ENCODE measurements at regions not wholly inside any gene's neighbourhood (a gene's known extent, or its start where the extent isn't known, plus 50 kb on each side); places are given as distances from the start of the nearest gene placed in this dataset.

- Mint-ChIP-seq H3K27ac (ENCODE audit: unreplicated experiment) (no peak overlapping the region), H3K4me1 (ENCODE audit: low read depth, unreplicated experiment) (no peaks in the 10 kb centered on the region), H3K4me3 (ENCODE audit: unreplicated experiment) (no peak overlapping the region), H3K36me3 (ENCODE audit: unreplicated experiment) (no peaks in the 10 kb centered on the region), H3K27me3 (ENCODE audit: unreplicated experiment) (no peaks in the 10 kb centered on the region), H3K9me3 (ENCODE audit: unreplicated experiment) (no peaks in the 10 kb centered on the region)
- TF ChIP-seq, protein P1, sequence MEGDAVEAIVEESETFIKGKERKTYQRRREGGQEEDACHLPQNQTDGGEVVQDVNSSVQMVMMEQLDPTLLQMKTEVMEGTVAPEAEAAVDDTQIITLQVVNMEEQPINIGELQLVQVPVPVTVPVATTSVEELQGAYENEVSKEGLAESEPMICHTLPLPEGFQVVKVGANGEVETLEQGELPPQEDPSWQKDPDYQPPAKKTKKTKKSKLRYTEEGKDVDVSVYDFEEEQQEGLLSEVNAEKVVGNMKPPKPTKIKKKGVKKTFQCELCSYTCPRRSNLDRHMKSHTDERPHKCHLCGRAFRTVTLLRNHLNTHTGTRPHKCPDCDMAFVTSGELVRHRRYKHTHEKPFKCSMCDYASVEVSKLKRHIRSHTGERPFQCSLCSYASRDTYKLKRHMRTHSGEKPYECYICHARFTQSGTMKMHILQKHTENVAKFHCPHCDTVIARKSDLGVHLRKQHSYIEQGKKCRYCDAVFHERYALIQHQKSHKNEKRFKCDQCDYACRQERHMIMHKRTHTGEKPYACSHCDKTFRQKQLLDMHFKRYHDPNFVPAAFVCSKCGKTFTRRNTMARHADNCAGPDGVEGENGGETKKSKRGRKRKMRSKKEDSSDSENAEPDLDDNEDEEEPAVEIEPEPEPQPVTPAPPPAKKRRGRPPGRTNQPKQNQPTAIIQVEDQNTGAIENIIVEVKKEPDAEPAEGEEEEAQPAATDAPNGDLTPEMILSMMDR (IDR thresholded peaks at IDR 0.05; ENCODE audit: partially characterized antibody, unreplicated experiment): no peak
- DNase-seq: no peak
These were observed 64.8 kb downstream of the UTRN start for GRCh38 chr6:144349690-144350527.

- Mint-ChIP-seq H3K4me3 (ENCODE audit: unreplicated experiment) (no peak overlapping the region), H3K27ac (ENCODE audit: unreplicated experiment) (no peak overlapping the region), H3K36me3 (ENCODE audit: unreplicated experiment) (no peaks in the 10 kb centered on the region), H3K9me3 (ENCODE audit: unreplicated experiment) (no peaks in the 10 kb centered on the region), H3K4me1 (ENCODE audit: low read depth, unreplicated experiment) (no peaks in the 10 kb centered on the region), H3K27me3 (ENCODE audit: unreplicated experiment) (no peaks in the 10 kb centered on the region)
- DNase-seq: no peak
- TF ChIP-seq, protein P1 (IDR thresholded peaks at IDR 0.05; ENCODE audit: partially characterized antibody, unreplicated experiment): no peak
These were observed 65.4 kb downstream of the UTRN start for GRCh38 chr6:144350528-144350880.

GRCh38 chr6:144351379-144352127 lies 66.4 kb downstream of the UTRN start:
- H3K27ac Mint-ChIP-seq (ENCODE audit: unreplicated experiment): no peak overlapping the region

DNA sequence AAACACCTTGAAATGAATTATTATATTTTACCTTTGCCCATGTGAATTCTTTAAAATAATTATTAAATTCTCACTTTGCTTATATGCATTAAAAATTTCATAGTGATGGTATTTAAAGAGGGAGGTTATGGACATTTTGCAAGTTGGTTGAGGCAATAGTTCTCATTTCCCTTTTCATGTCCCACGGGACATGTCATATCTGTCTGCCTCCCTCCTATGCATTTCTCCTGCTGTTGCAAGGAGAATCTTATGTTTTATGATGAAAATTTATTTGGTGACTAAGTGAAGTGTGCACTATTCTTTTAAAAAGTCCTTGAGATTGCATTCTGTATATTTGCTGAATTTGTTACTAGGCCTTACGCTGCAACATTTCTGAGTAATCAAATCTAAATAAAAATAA lies 67.2 kb downstream of the UTRN start:
- Mint-ChIP-seq H3K36me3 (ENCODE audit: unreplicated experiment) (no peaks in the 10 kb centered on the region), H3K27me3 (ENCODE audit: unreplicated experiment) (no peaks in the 10 kb centered on the region), H3K4me1 (ENCODE audit: low read depth, unreplicated experiment) (no peaks in the 10 kb centered on the region), H3K27ac (ENCODE audit: unreplicated experiment) (no peak overlapping the region), H3K9me3 (ENCODE audit: unreplicated experiment) (no peaks in the 10 kb centered on the region), H3K4me3 (ENCODE audit: unreplicated experiment) (no peak overlapping the region)
- DNase-seq: no peak
- TF ChIP-seq, protein P1 (IDR thresholded peaks at IDR 0.05; ENCODE audit: partially characterized antibody, unreplicated experiment): no peak

More at GRCh38 chr6:144351379-144352127, 66.4 kb downstream of the UTRN start:
- Mint-ChIP-seq H3K4me1 (ENCODE audit: low read depth, unreplicated experiment) (no peaks in the 10 kb centered on the region), H3K4me3 (ENCODE audit: unreplicated experiment) (no peak overlapping the region), H3K9me3 (ENCODE audit: unreplicated experiment) (no peaks in the 10 kb centered on the region), H3K27me3 (ENCODE audit: unreplicated experiment) (no peaks in the 10 kb centered on the region), H3K36me3 (ENCODE audit: unreplicated experiment) (no peaks in the 10 kb centered on the region)
- TF ChIP-seq, protein P1 (IDR thresholded peaks at IDR 0.05; ENCODE audit: partially characterized antibody, unreplicated experiment): no peak
- no peak for DNase-seq

DNA sequence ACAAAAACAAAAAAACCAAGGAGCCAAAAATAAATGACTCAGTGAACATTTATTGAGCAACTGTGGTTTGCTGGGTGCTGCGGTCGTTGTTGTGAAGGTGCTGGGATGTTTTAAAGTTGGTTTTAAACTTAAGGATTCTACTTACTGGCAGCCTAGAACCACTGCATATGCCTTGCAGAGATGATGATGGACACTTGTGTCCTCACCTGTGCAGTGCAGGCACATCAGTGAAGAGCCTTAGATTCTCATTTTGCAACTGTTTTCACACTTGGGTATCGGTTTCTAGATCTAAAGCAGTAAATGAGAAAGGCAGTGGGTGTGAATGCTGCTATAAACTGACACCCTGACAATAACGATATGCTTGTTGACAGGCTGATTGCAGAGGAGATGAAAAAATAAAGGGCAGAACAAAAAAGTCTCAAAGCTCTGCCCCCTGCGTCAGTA lies 68.8 kb downstream of the UTRN start:
- TF ChIP-seq, protein P1 (IDR thresholded peaks at IDR 0.05; ENCODE audit: partially characterized antibody, unreplicated experiment): no peak
- H3K27me3 Mint-ChIP-seq (ENCODE audit: unreplicated experiment): no peaks in the 10 kb centered on the region
- no peaks in the 10 kb centered on the region for H3K9me3 Mint-ChIP-seq (ENCODE audit: unreplicated experiment)
- H3K36me3 Mint-ChIP-seq (ENCODE audit: unreplicated experiment): no peaks in the 10 kb centered on the region
- DNase-seq: no peak
- no peaks in the 10 kb centered on the region for H3K4me1 Mint-ChIP-seq (ENCODE audit: low read depth, unreplicated experiment)
- H3K4me3 Mint-ChIP-seq (ENCODE audit: unreplicated experiment): no peak overlapping the region
- H3K27ac Mint-ChIP-seq (ENCODE audit: unreplicated experiment): no peak overlapping the region
